CD8-positive, alpha-beta memory T cell (primary cell): ENCODE measurements at regions not wholly inside any gene's neighbourhood (a gene's known extent, or its start where the extent isn't known, plus 50 kb on each side); places are given as distances from the start of the nearest gene placed in this dataset.

Experiments used
- CTCF ChIA-PET: fragments of 350-600 bp; sonication (Branson Sonifier 250); formaldehyde crosslinking; loops from one replicate; lab custom pipeline; 2021; ENCODE audit warnings: antibody characterized with exemption; lab: Charles Lee
- POLR2A ChIA-PET: fragments of 350-600 bp; sonication (Branson Sonifier 250); formaldehyde crosslinking; loops from one replicate; lab custom pipeline; 2021; ENCODE audit warnings: antibody characterized with exemption; lab: Charles Lee
- DNase-seq, 5 donors: peaks; one replicate each; pipeline versions ENCODE4 v3.0.0 to v3.0.0-alpha.2; 2020 to 2022; ENCODE audit warnings: mixed read lengths in 1 of 5
- H3K27ac ChIP-seq: one replicate; pipeline ENCODE4 v1.7.0; 2013; ENCODE audit warnings: low read depth, mild to moderate bottlenecking, low read length, moderate library complexity
- H3K27me3 ChIP-seq: 2 replicates; pipeline ENCODE4 v1.7.0; 2013; ENCODE audit warnings: low read length, mild to moderate bottlenecking; ENCODE audit not compliant: insufficient read depth, poor library complexity, severe bottlenecking
- H3K36me3 ChIP-seq: 2 replicates; pipeline ENCODE4 v1.7.0; 2013; ENCODE audit warnings: mild to moderate bottlenecking, low read length, moderate library complexity; ENCODE audit not compliant: insufficient read depth
- H3K4me1 ChIP-seq: 2 replicates; pipeline ENCODE4 v1.7.0; 2013; ENCODE audit warnings: mild to moderate bottlenecking, low read length, moderate library complexity; ENCODE audit not compliant: insufficient read depth
- H3K4me3 ChIP-seq: 2 replicates; pipeline ENCODE4 v1.7.0; 2013; ENCODE audit warnings: mild to moderate bottlenecking, low read length
- H3K9me3 ChIP-seq: 2 replicates; pipeline ENCODE4 v1.7.0; 2013; ENCODE audit warnings: mild to moderate bottlenecking, low read length
- H3K27ac Mint-ChIP-seq, 8 donors: one replicate each; pipeline ENCODE4 v1.8.0; 2020 to 2021; ENCODE audit warnings: mixed read lengths in 8 of 8, mild to moderate bottlenecking in 6 of 8, inconsistent platforms in 3 of 8, moderate library complexity in 3 of 8
- H3K27me3 Mint-ChIP-seq, 2 donors: one replicate each; pipeline ENCODE4 v1.8.0; 2020 to 2021; ENCODE audit warnings: mixed read lengths in 2 of 2, mild to moderate bottlenecking in 1 of 2, moderate library complexity in 1 of 2
- H3K36me3 Mint-ChIP-seq, 3 donors: one replicate each; pipeline ENCODE4 v1.8.0; 2020 to 2021; ENCODE audit warnings: mixed read lengths in 3 of 3, inconsistent platforms in 1 of 3, mild to moderate bottlenecking in 1 of 3
- H3K4me1 Mint-ChIP-seq, 3 donors: one replicate each; pipeline ENCODE4 v1.8.0; 2020 to 2021; ENCODE audit warnings: mixed read lengths in 3 of 3, inconsistent platforms in 1 of 3, mild to moderate bottlenecking in 1 of 3
- H3K4me3 Mint-ChIP-seq, 7 donors: one replicate each; pipeline ENCODE4 v1.8.0; 2020 to 2021; ENCODE audit warnings: mixed read lengths in 7 of 7, mild to moderate bottlenecking in 6 of 7, moderate library complexity in 4 of 7, inconsistent platforms in 2 of 7
- H3K9me3 Mint-ChIP-seq, 5 donors: one replicate each; pipeline ENCODE4 v1.8.0; 2020 to 2022; ENCODE audit warnings: mixed read lengths in 5 of 5, mild to moderate bottlenecking in 3 of 5, moderate library complexity in 2 of 5, inconsistent platforms in 1 of 5

DNA sequence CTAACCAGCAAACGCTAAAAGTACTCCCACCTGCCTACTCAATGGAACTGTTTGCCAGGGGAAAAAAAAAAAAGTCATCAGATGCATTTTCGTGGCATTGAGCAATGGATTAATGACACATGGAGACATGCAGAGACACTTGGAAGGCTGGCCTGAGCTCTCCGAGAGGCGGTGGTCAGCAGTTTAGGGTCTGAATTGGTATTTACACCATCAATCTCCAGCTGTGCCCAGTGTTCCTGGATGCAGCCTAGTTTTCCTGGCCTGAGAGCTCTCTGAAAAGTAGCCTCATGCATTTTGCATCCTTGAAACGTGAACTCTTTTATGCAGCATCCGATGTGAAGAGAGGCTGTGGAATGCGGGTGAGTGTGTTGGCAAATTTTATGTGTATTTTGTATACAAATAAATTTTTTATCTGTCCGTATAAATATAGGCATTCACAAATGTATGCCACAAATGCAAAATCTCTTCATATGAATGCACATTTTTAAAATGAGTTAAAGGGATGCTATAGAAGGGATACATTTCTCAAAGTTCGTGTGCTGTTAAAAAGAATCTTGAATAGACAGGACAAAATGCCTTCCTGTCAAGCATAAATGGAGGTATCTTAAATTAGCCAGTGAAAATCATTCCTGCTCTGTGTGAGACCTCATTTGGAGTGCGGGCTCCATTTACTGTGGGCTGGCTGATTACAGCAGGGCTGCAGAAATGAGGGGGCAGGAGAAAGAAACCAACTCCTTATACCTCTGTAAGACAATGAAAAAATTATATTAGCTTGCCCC is 137.7 kb upstream of the PFKP start:
- Histone ChIP-seq H3K27me3 (peaks cover 5% of the 10 kb centered on the region), H3K36me3 (no peaks in the 10 kb centered on the region), H3K27ac (no peak overlapping the region), H3K9me3 (no peaks in the 10 kb centered on the region), H3K4me1 (peaks cover 4% of the 10 kb centered on the region), H3K4me3 (no peak overlapping the region)
- DNase-seq, result no peak
- Mint-ChIP-seq H3K9me3 (no peaks in the 10 kb centered on the region), H3K4me3 (no peak overlapping the region), H3K36me3 (no peaks in the 10 kb centered on the region), H3K27me3 (peaks cover 18 to 39% of the 10 kb centered on the region in 2 donors), H3K4me1 (peaks cover 4 to 7% (median 6%) of the 10 kb centered on the region in 3 donors), H3K27ac (no peak overlapping the region)
- ChIA-PET POLR2A (no interaction called here), CTCF (no interaction called here)

- POLR2A ChIA-PET, result no interaction called here
- Histone ChIP-seq H3K4me3 (no peak overlapping the region), H3K9me3 (no peaks in the 10 kb centered on the region), H3K36me3 (no peaks in the 10 kb centered on the region), H3K27me3 (peaks cover 8% of the 10 kb centered on the region), H3K4me1 (peaks cover 4% of the 10 kb centered on the region), H3K27ac (no peak overlapping the region)
- CTCF ChIA-PET, result no interaction called here
- Mint-ChIP-seq H3K9me3 (no peaks in the 10 kb centered on the region), H3K4me1 (peaks cover 4 to 7% (median 6%) of the 10 kb centered on the region in 3 donors), H3K27ac (no peak overlapping the region), H3K4me3 (no peak overlapping the region), H3K36me3 (no peaks in the 10 kb centered on the region), H3K27me3 (peaks cover 10 to 37% of the 10 kb centered on the region in 2 donors)
- peak in 3 of 5 donors; percentile 7 to 10 (median 9) for DNase-seq
These were observed 139.1 kb upstream of the PFKP start for GRCh38 chr10:2927958-2928840.

DNA sequence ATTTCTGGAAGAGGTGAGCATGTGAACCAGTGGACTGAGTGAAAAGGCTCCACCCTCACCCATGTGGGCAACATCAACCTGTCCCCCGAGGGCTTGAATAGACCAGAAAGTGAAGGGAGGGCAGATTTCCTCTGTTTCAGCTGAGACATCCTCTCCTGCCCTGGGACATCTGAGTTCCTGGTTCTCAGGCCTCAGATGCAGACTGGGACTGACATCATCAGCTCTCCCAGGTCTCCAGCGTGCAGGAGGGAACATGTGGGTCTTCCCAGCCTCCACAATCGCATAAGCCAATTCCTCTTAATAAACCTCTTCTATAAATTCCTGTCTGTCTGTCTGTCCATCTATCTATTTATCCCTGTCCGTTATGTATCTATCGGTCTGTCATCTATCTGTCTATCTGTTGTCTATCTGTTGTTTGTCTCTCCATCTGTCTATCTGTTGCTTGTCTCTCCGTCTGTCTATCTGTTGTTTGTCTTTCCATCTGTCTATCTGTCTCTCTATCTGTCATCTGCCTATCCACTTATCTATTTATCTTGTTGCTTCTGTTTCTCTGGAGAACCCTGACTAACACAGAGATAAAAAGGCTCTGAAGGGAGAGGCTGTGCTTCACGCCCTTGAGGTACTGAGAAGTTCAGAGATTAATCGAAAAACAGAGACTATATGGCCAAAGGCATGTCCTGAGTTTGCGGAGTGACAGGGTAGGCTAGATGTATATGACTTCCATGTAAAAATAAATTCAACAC is 140.3 kb upstream of the PFKP start:
- ChIA-PET POLR2A (no interaction called here), CTCF (no interaction called here)
- H3K27ac ChIP-seq, result no peak overlapping the region
- no peaks in the 10 kb centered on the region for H3K36me3 ChIP-seq
- peaks cover 4 to 7% (median 6%) of the 10 kb centered on the region in 3 donors for H3K4me1 Mint-ChIP-seq
- no peak for DNase-seq
- H3K4me3 ChIP-seq, result no peak overlapping the region
- peaks cover 8% of the 10 kb centered on the region for H3K27me3 ChIP-seq
- no peak overlapping the region for H3K4me3 Mint-ChIP-seq
- peaks cover 7 to 40% of the 10 kb centered on the region in 2 donors for H3K27me3 Mint-ChIP-seq
- H3K9me3 ChIP-seq, result no peaks in the 10 kb centered on the region
- H3K9me3 Mint-ChIP-seq, result no peaks in the 10 kb centered on the region
- H3K36me3 Mint-ChIP-seq, result no peaks in the 10 kb centered on the region
- peaks cover 4% of the 10 kb centered on the region for H3K4me1 ChIP-seq
- H3K27ac Mint-ChIP-seq, result no peak overlapping the region

GRCh38 chr10:2925631-2926030 is 141.7 kb upstream of the PFKP start:
- POLR2A ChIA-PET, result no interaction called here
- Mint-ChIP-seq H3K27ac (no peak overlapping the region), H3K36me3 (no peaks in the 10 kb centered on the region), H3K4me1 (peaks cover 4 to 7% (median 6%) of the 10 kb centered on the region in 3 donors), H3K4me3 (no peak overlapping the region), H3K27me3 (peaks cover 7 to 38% of the 10 kb centered on the region in 2 donors), H3K9me3 (no peaks in the 10 kb centered on the region)
- CTCF ChIA-PET, result interaction anchor here (1.3 kb wide), 1 partner anchor 11 kb away, joined by 4 read pairs; no protein-coding TSS in a partner anchor
- Histone ChIP-seq H3K27ac (no peak overlapping the region), H3K9me3 (no peaks in the 10 kb centered on the region), H3K27me3 (peaks cover 8% of the 10 kb centered on the region), H3K36me3 (no peaks in the 10 kb centered on the region), H3K4me3 (no peak overlapping the region), H3K4me1 (peaks cover 4% of the 10 kb centered on the region)
- DNase-seq, result no peak

- POLR2A ChIA-PET, result no interaction called here
- H3K36me3 Mint-ChIP-seq, result no peaks in the 10 kb centered on the region
- Histone ChIP-seq H3K9me3 (no peaks in the 10 kb centered on the region), H3K27ac (no peak overlapping the region), H3K27me3 (peaks cover 8% of the 10 kb centered on the region), H3K4me1 (peaks cover 4% of the 10 kb centered on the region), H3K4me3 (no peak overlapping the region), H3K36me3 (no peaks in the 10 kb centered on the region)
- peaks cover 7 to 38% of the 10 kb centered on the region in 2 donors for H3K27me3 Mint-ChIP-seq
- H3K4me1 Mint-ChIP-seq, result peaks cover 4 to 7% (median 6%) of the 10 kb centered on the region in 3 donors
- no peak overlapping the region for H3K27ac Mint-ChIP-seq
- H3K9me3 Mint-ChIP-seq, result no peaks in the 10 kb centered on the region
- no peak for DNase-seq
- CTCF ChIA-PET, result no interaction called here
- H3K4me3 Mint-ChIP-seq, result no peak overlapping the region
These were observed 142.9 kb upstream of the PFKP start for GRCh38 chr10:2924431-2924830.

DNA sequence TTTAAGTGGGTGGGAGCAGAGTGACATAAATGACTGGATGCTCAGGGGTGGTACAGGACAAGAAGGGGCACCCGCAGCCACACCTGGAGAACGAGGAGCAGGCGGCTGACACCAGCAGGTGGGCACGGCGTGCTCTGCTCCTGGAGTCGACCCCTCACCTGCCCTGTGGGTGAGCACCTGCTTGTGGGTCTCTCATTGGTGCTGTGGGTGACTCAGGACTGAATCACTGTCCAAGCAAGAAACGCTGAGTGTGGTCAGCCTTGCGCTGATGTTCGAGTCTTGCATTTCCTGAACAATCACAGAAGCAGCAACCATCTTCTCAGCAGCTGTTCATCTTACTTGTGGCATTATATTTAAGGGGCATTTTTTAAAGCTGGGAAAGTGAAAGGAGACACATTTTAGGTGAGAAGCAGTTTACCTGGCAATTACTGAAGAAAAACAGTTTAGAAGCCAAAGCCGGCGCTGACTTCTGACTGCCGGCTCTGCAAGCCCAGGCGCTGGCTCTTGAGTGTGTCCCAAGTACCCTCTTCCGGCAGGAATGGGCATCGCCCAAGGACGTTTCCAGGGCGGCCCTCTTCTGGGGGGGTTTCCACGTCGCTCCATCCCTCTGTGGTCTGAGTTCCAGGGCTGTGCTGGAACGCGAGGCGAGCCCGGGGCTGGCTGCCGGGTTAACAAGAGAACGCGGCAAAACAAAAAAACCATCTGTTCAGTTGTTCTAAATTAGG is 145.2 kb upstream of the PFKP start:
- no peak for DNase-seq
- Mint-ChIP-seq H3K27ac (no peak overlapping the region), H3K36me3 (no peaks in the 10 kb centered on the region), H3K9me3 (no peaks in the 10 kb centered on the region), H3K4me3 (no peak overlapping the region), H3K27me3 (peaks cover 2 to 25% of the 10 kb centered on the region in 2 donors), H3K4me1 (no peaks in the 10 kb centered on the region)
- H3K4me1 ChIP-seq, result no peaks in the 10 kb centered on the region
- H3K36me3 ChIP-seq, result no peaks in the 10 kb centered on the region
- no peaks in the 10 kb centered on the region for H3K9me3 ChIP-seq
- H3K27ac ChIP-seq, result no peak overlapping the region
- H3K27me3 ChIP-seq, result peaks cover 8% of the 10 kb centered on the region
- no peak overlapping the region for H3K4me3 ChIP-seq
- POLR2A ChIA-PET, result no interaction called here
- CTCF ChIA-PET, result no interaction called here

DNA sequence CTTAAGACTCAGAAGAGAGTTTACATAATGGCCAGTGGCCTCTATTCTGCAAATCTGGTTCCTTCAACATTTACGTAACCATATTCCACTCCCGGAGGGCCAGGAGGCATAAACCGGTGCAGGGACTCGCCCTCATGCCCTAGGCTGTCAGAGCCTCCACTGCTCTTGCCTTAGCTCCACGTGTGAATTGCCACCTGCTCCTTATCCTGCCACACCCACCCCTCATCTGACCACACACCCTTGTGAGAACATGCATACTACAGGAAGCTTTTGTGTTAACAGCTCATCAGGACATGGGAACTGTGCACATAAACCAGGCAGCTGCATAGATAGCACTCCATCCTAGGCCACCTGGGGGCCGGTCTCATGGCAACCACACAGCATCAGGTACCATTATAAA is 146.7 kb upstream of the PFKP start:
- Histone ChIP-seq H3K27me3 (peaks cover 3% of the 10 kb centered on the region), H3K4me3 (no peak overlapping the region), H3K9me3 (no peaks in the 10 kb centered on the region), H3K36me3 (no peaks in the 10 kb centered on the region), H3K4me1 (no peaks in the 10 kb centered on the region), H3K27ac (no peak overlapping the region)
- H3K9me3 Mint-ChIP-seq, result no peaks in the 10 kb centered on the region
- no peaks in the 10 kb centered on the region for H3K4me1 Mint-ChIP-seq
- DNase-seq, result no peak
- ChIA-PET CTCF (no interaction called here), POLR2A (no interaction called here)
- no peak overlapping the region for H3K4me3 Mint-ChIP-seq
- H3K36me3 Mint-ChIP-seq, result no peaks in the 10 kb centered on the region
- no peak overlapping the region for H3K27ac Mint-ChIP-seq
- peaks cover 0 to 24% of the 10 kb centered on the region in 2 donors for H3K27me3 Mint-ChIP-seq
